HG02970 (cell line): ENCODE measurements at regions not wholly inside any gene's neighbourhood (a gene's known extent, or its start where the extent isn't known, plus 50 kb on each side); places are given as distances from the start of the nearest gene placed in this dataset.

ENCODE experiments used
- ATAC-seq: cut with Tn5 transposase; IDR thresholded peaks from one replicate; pipeline ENCODE4 v1.9.1; 2021; ENCODE audit warnings: mild to moderate bottlenecking, moderate library complexity, moderate number of reproducible peaks; ENCODE audit not compliant: unreplicated experiment, low FRiP score

GRCh38 chr18:78717051-78717765 is 262.4 kb upstream of the SALL3 start:
- ATAC-seq, result no peak

GRCh38 chr18:78717766-78718150 is 261.9 kb upstream of the SALL3 start:
- no peak for ATAC-seq

GRCh38 chr18:78719821-78720220 is 259.8 kb upstream of the SALL3 start:
- ATAC-seq, result no peak

GRCh38 chr18:78720456-78721237 is 259.0 kb upstream of the SALL3 start:
- ATAC-seq, result no peak

- no peak for ATAC-seq
Observed at GRCh38 chr18:78721238-78721875, 258.3 kb upstream of the SALL3 start.

GRCh38 chr18:78721981-78722380 is 257.6 kb upstream of the SALL3 start:
- no peak for ATAC-seq

GRCh38 chr18:78722386-78722785 is 257.2 kb upstream of the SALL3 start:
- ATAC-seq, result no peak

- no peak for ATAC-seq
Observed at GRCh38 chr18:78722929-78723710, 256.5 kb upstream of the SALL3 start.

- no peak for ATAC-seq
Observed at GRCh38 chr18:78724214-78724914, 255.3 kb upstream of the SALL3 start.

- no peak for ATAC-seq
Observed at GRCh38 chr18:78725426-78725825, 254.2 kb upstream of the SALL3 start.

- no peak for ATAC-seq
Observed at GRCh38 chr18:78726326-78727056, 253.1 kb upstream of the SALL3 start.

GRCh38 chr18:78727057-78727739 is 252.4 kb upstream of the SALL3 start:
- no peak for ATAC-seq

- no peak for ATAC-seq
Observed at GRCh38 chr18:78727877-78728783, 251.5 kb upstream of the SALL3 start.

GRCh38 chr18:78728784-78729467 is 250.7 kb upstream of the SALL3 start:
- no peak for ATAC-seq

GRCh38 chr18:78730546-78730945 is 249.1 kb upstream of the SALL3 start:
- no peak for ATAC-seq

- no peak for ATAC-seq
Observed at GRCh38 chr18:78731016-78731397, 248.6 kb upstream of the SALL3 start.

- no peak for ATAC-seq
Observed at GRCh38 chr18:78731398-78732032, 248.1 kb upstream of the SALL3 start.
